RWPE2 (cell line): ENCODE measurements at regions not wholly inside any gene's neighbourhood (a gene's known extent, or its start where the extent isn't known, plus 50 kb on each side); places are given as distances from the start of the nearest gene placed in this dataset.

Experiments
- ATAC-seq: fragments of 200-7000 bp; cut with Tn5 transposase; 3 replicates; pipeline ENCODE4 v1.9.1; 2021; ENCODE audit warnings: low read depth
- DNase-seq: peaks from one replicate; pipeline ENCODE4 v3.0.0-alpha.2; 2020; ENCODE audit warnings: low spot score
- H3K27ac ChIP-seq: fragments of 450-650 bp; 2 replicates; pipeline ENCODE4 v1.5.1; 2017; ENCODE audit warnings: mild to moderate bottlenecking; ENCODE audit not compliant: poor library complexity, severe bottlenecking
- H3K27me3 ChIP-seq: fragments of 250-450 bp; sonication (Bioruptor Pico); 2 replicates; pipeline ENCODE4 v1.5.1; 2021; ENCODE audit warnings: mild to moderate bottlenecking, moderate library complexity; ENCODE audit not compliant: insufficient read depth, poor library complexity, severe bottlenecking
- H3K36me3 ChIP-seq: fragments of 250-450 bp; sonication (Bioruptor Pico); 2 replicates; pipeline ENCODE4 v1.5.1; 2020; ENCODE audit warnings: low read depth, mild to moderate bottlenecking, moderate library complexity
- H3K4me1 ChIP-seq: fragments of 250-450 bp; sonication (Bioruptor Pico); 2 replicates; pipeline ENCODE4 v1.5.1; 2021; ENCODE audit warnings: mild to moderate bottlenecking, moderate library complexity; ENCODE audit not compliant: insufficient read depth, poor library complexity, severe bottlenecking
- H3K4me3 ChIP-seq: fragments of 250-450 bp; sonication (Bioruptor Pico); 2 replicates; pipeline ENCODE4 v1.5.1; 2021; ENCODE audit warnings: mild to moderate bottlenecking, moderate library complexity; ENCODE audit not compliant: severe bottlenecking
- H3K9me3 ChIP-seq: fragments of 250-450 bp; sonication (Bioruptor Pico); 2 replicates; pipeline ENCODE4 v1.5.1; 2021; ENCODE audit warnings: mild to moderate bottlenecking, moderate library complexity; ENCODE audit not compliant: severe bottlenecking
- TF ChIP-seq, protein P1 (sequence below): fragments of 450-650 bp; IDR thresholded peaks from one replicate; pipeline ENCODE4 v1.5.1; 2017; ENCODE audit warnings: mild to moderate bottlenecking, moderate library complexity; ENCODE audit not compliant: poor library complexity, severe bottlenecking

- ATAC-seq (no peak), DNase-seq (no peak)
- H3K27ac ChIP-seq, result no peak overlapping the region
- H3K36me3 ChIP-seq, result no peaks in the 10 kb centered on the region
- H3K4me1 ChIP-seq, result no peaks in the 10 kb centered on the region
- TF ChIP-seq, protein P1, sequence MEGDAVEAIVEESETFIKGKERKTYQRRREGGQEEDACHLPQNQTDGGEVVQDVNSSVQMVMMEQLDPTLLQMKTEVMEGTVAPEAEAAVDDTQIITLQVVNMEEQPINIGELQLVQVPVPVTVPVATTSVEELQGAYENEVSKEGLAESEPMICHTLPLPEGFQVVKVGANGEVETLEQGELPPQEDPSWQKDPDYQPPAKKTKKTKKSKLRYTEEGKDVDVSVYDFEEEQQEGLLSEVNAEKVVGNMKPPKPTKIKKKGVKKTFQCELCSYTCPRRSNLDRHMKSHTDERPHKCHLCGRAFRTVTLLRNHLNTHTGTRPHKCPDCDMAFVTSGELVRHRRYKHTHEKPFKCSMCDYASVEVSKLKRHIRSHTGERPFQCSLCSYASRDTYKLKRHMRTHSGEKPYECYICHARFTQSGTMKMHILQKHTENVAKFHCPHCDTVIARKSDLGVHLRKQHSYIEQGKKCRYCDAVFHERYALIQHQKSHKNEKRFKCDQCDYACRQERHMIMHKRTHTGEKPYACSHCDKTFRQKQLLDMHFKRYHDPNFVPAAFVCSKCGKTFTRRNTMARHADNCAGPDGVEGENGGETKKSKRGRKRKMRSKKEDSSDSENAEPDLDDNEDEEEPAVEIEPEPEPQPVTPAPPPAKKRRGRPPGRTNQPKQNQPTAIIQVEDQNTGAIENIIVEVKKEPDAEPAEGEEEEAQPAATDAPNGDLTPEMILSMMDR, result no peak
- no peaks in the 10 kb centered on the region for H3K27me3 ChIP-seq
- no peaks in the 10 kb centered on the region for H3K9me3 ChIP-seq
- H3K4me3 ChIP-seq, result no peak overlapping the region
Observed at GRCh38 chr2:216562696-216563435, 64.2 kb downstream of the RPL37A start.

- DNase-seq, result no peak
- TF ChIP-seq, protein P1, result no peak
- Histone ChIP-seq H3K27me3 (no peaks in the 10 kb centered on the region), H3K27ac (no peak overlapping the region), H3K36me3 (no peaks in the 10 kb centered on the region), H3K9me3 (no peaks in the 10 kb centered on the region), H3K4me1 (no peaks in the 10 kb centered on the region), H3K4me3 (no peak overlapping the region)
- ATAC-seq, result no peak
Observed at GRCh38 chr2:216563646-216564045, 65.0 kb downstream of the RPL37A start.

DNA sequence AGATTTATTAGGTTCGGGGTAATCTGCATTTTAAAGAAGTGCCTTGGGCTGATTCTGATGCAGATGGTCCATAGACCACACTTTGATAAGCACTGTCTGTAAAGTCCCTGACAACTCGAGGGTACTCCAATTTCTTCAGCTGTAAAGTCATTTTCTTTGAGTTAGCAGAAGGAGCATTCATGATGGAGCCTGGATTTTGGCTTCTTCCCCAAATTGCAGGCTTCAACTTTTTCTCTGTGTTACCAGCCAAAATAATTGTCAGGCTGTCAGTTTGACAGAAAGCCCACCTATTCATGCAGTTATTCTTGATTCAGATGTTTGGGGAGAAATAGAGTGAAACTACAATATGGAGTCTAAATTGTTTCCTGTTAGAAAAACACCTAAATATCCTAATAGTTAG, 66.0 kb downstream of the RPL37A start:
- TF ChIP-seq, protein P1, result no peak
- Histone ChIP-seq H3K4me1 (no peaks in the 10 kb centered on the region), H3K4me3 (no peak overlapping the region), H3K9me3 (no peaks in the 10 kb centered on the region), H3K27ac (no peak overlapping the region), H3K27me3 (no peaks in the 10 kb centered on the region), H3K36me3 (no peaks in the 10 kb centered on the region)
- no peak for ATAC-seq
- DNase-seq, result no peak

GRCh38 chr2:216565956-216566355, 67.3 kb upstream of the IGFBP2 start:
- no peaks in the 10 kb centered on the region for H3K36me3 ChIP-seq
- H3K4me1 ChIP-seq, result no peaks in the 10 kb centered on the region
- DNase-seq (no peak), ATAC-seq (no peak)
- no peaks in the 10 kb centered on the region for H3K27me3 ChIP-seq
- no peak overlapping the region for H3K4me3 ChIP-seq
- H3K27ac ChIP-seq, result no peak overlapping the region
- no peaks in the 10 kb centered on the region for H3K9me3 ChIP-seq
- TF ChIP-seq, protein P1, result no peak

DNA sequence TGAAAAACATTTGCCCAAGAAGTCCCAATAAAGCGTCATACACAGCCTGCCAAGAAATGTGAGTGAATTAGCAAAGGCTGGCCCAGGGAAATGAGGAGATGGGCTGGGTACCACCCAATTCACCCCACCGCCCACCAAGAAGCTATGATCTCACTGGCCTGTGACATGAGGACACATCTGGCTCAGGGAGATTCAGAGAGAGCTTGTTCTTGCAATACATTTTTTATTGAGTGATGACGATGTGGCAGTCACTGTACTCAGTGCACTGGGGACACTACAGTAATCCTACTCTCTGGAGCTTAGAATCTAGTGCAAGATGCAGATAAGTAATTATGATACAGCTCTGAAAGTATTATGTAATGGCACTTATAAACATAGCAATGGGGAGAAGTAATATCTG, 64.6 kb upstream of the IGFBP2 start:
- Histone ChIP-seq H3K4me3 (no peak overlapping the region), H3K36me3 (no peaks in the 10 kb centered on the region), H3K9me3 (no peaks in the 10 kb centered on the region), H3K27ac (no peak overlapping the region), H3K27me3 (no peaks in the 10 kb centered on the region), H3K4me1 (no peaks in the 10 kb centered on the region)
- ATAC-seq (no peak), DNase-seq (no peak)
- TF ChIP-seq, protein P1, result no peak
